NCI-H524 (cell line): ENCODE measurements at regions not wholly inside any gene's neighbourhood (a gene's known extent, or its start where the extent isn't known, plus 50 kb on each side); places are given as distances from the start of the nearest gene placed in this dataset.

ENCODE experiments used
- DNase-seq, 2 experiments: peaks; one replicate each; lab custom pipeline; 2025; lab: John Stamatoyannopoulos, UW

DNA sequence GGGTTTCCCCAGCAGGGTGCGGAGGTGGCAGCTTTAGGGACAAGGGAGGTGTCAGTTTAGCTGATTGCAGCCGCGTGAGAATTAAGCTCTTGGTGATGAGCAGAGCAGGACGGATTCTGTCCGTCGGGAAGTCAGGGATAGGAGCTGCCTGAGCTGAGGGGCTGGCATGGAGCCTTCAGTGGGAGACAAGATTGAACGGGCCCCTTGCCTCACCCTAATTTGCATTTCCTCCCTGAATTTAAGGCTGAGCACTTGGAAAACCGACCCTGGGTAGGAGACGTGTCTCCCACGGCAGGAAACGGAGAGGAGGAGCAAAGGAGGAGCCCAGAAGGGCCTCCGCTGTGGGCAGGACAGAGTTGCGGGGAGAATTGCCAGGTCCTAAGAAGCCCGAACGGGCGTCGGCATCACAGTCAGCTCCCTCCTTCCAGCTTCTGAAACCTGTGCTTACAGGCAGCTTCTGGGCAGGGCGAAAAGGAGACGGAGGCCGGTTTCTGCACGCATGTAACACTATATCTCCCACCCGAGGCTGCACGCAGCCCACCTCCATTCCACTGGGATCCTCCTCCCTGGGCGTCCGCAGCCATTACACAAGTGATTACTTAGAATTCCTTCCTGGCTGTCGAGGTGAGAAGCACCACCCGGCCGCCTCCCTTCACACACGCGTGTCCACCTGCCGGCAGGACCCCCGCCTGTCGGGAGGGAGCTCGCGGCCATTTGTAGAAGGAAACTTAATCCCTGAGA lies 345.8 kb downstream of the BRD1 start:
- peak in 1 of 2 experiments; percentile 19 for DNase-seq

DNA sequence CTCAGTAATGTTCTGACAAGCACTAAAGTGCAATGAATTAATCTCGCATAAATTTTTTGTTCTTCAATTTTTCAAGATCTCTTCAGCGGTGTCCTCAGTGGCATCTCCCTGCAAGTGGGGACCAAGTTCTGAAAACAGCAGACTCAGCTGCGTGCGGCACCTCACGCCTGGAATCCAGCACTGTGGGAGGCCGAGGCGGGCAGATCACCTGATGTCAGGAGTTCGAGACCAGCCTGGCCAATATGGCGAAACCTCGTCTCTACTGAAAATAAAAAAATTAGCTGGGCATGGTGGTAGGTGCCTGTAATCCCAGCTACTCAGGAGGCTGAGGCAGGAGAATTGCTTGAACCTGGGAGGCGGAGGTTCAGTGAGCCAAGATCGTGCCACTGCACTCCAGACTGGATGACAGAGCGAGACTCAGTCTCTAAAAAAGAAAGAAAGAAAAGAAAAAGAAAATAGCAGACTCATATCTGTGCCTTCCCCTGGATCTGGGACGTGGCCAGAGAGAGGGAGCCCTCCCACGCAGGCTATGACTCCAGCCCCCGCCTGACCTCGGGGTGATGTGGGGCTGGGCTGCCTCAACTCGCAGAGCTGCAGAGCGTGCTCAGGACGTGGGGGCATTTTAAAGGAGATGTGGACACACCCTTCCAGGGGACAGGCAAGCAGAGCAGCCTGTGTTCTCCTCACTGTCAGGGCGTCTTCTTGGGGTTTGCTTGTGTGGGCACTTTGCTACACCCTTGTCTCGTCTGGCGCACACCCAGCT lies 346.6 kb downstream of the BRD1 start:
- DNase-seq, result no peak

DNA sequence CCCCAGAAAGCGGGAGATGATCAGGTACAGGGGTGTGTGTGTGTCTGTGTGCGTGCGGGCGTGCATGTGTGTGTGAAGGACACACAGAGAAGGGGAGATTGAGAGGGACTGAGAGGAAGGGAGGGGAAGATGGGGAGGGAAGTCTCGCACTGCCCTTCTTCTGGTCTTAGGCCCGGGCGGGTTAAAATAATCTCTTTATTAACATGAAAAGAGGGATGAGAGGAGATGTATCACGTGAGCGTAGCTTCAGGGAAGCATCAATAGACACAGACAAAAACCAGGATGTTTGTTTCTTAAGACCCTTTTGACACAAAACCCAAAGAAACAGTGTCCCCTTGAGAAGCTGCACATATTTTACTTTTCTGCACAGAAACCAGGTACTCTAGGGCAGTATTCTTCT lies 347.3 kb downstream of the BRD1 start:
- no peak for DNase-seq

DNA sequence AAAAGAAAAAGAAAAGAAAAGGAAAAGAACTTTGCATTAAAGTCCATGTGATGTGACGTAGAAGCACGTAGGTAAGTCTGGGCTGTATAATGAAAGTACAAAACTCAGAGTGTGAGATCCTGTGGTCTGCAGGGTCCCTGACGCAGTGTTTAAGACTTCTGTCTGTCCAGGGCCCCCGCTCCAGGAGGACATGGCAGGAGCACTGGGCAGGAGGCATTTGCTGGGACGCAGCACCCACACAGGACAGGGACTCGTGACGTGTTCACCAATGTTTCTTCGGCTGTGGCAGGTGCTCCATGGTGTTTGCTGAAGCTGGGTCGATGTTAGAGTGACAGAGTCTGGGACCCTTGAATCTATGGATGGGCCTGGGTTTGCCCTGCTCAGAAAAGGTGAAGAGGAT lies 348.1 kb downstream of the BRD1 start:
- no peak for DNase-seq

DNA sequence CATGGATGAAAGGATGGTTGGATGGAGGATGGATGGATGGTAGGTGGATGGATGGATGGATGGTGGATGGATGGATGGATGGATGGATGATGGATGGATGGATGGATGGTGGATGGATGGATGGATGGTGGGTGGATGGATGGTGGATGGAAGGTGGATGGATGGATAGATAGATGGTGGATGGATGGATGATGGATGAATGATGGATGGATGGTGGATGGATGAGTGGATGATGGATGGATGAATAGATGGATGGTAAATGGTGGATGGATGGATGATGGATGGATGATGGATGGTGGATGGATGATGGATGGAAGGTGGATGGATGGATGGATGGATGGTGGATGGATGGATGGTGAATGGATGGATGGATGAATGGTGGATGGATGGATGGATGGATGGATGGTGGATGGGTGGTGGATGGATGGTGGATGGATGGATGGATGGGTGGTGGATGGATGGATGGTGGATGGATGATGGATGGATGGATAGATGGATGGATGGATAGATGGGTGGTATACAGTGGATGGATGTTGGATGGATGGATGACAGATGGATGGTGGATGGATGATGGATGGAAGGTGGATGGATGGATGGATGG lies 350.8 kb downstream of the BRD1 start:
- DNase-seq, result no peak

DNA sequence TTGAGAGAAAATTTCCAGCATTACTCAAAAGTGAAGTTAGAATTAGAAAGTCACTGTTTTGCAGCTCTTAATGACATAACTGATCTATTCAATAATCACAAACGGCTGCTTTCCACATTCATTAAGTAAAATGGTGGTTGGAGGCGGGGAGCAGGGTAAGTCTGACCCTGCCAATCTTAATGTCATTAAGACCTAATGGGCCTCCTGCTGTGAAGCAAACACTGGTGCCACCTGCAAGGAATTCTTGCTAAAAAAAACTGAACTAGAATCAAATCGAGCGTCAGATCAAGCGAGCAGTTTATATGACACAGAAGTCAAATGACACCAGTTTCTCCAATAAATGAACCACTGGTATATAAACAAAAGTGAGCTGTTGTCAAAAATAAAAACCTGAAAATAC lies 351.5 kb downstream of the BRD1 start:
- DNase-seq, result peak in 1 of 2 experiments; percentile 13

DNA sequence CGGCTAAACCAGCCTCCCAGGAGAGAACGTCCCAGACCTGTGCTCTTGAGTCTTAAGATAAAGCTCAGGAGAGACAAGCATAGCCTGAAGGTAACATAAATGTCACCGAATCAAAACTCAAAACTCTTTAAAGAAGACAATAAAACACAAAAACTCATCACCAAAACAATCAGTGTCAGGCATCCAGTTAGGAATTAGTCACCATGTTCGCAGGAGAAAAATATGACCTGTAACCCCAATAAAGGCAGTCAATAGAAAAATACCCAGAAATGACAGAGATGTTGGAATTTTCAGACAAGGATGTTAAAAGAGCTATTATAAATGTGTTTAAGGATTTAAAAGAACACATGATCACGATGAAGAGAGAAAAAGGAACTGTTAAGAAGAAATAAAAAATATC lies 352.4 kb downstream of the BRD1 start:
- DNase-seq, result no peak

DNA sequence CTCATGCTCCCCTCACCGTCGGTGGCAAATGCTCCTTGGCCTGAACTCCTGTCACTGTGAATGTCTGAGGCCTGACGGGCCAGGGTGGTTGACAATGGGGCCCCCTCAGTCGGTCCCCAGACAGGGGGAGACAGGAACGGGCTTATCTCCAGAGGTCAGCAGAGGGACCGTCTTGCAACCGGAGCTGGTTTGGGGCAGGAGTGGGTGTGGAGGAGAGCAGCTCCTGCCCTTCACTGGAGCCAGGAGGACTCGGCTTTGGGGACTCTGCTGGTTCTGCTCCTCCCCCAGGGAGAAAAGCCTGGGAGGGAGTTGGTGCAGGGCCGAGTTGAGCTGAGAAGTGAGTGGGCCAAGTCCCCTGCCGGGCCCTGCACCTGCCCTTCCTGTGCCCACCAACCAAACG lies 354.4 kb downstream of the BRD1 start:
- DNase-seq, result no peak

DNA sequence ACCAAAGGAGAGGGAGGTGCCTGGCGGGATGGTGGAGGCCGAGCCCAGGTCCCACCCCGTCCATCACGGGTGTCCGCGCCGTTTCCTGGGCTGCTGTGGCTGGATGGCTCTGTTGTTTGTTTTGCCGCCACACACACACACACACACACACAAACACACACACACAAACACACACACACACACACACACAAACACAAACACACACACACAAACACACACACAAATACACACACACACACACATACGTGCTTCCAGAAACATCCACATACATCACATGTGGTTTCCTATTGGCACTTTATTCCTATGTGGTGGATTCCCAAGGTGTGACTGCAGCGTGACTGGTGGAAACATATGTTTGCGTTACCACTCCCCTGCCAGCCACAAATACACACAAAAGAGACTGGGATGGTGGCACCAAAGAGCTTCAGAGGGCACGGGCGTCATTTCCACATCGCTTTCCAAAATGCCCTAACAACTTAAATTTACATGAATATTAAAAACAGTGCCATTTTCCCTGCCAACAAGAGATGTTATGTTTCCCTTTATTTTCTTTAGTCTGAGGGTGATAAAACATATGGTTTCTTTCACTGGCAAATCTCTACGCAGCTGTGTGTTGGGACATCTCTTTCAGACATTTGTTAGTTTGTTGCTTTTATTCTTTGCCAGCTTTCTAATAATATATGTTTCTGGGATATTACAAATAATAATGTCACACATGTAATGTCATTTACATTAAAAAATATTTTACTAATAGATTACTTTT lies 356.8 kb downstream of the BRD1 start:
- no peak for DNase-seq

DNA sequence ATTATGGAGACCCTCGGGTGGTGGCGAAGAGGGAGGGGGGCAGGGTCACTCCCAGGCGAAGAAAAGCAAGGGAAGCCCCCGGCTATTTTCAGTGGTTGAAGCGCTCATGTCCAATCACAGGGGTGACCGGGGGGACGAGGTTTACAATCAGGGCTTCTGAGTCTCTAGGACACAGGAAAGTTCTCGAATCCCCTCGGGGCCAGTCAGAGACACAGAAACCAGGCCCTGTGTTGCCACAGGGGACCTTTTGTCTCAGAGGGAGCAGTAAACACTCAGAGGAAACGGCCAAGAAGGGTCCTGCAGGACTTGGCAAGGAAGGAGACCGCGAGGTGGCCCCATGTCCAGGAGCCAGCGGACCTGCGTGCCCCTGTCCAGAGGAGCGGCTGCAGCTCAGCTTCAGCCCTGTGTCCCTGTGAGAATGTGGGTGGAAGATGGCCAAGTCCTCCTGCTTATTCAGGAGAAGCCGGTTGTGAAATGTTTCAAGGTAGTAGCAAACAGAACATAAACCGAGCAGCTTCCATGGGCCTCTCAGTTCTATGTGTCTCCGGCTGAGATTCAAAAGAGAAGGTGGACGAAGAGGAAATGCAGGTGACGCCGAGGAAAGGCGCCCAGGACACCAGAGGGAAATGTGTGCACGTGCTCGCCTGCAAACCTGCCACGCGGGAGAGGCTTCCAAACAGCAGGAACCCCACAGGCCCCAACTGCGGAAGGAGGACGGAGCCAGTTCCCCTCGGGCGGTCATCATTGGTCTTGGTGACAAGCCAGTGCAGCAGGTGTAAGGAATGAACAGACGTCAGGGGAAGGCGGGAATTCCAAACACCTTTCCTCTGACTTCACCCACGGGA lies 357.6 kb downstream of the BRD1 start:
- DNase-seq, result no peak

DNA sequence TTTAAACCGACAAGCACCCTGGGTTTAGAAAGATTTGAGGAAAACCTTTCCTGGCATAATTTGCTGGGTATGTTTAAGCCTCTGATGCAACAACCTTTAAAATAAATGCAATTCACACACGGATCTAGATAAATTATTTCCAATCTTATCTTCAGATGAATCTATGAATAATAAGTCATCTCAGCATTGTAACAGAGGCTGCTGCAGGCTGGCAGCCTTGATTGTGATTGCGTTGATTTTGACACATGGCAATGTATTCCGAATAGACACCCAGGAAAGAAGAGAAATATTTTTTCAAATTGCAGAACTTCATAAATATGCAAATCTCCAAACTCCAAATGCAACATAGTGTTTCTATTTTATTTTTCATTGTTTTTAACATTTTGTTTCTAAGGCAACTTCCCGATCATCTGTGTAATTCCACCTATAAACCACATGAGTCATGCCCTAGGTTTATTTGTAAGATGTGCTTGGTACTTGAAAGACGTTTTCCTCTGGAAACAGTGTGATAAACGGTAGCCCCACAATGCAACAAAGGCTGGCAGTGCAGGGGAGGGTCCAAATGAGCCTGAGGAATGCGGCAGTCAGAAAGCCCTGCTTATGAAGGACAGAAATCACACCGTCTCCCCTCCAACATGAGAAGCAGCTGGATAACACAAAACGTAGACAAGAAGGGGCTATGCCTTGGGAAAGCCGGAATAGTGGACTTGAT lies 359.0 kb downstream of the BRD1 start:
- no peak for DNase-seq

DNA sequence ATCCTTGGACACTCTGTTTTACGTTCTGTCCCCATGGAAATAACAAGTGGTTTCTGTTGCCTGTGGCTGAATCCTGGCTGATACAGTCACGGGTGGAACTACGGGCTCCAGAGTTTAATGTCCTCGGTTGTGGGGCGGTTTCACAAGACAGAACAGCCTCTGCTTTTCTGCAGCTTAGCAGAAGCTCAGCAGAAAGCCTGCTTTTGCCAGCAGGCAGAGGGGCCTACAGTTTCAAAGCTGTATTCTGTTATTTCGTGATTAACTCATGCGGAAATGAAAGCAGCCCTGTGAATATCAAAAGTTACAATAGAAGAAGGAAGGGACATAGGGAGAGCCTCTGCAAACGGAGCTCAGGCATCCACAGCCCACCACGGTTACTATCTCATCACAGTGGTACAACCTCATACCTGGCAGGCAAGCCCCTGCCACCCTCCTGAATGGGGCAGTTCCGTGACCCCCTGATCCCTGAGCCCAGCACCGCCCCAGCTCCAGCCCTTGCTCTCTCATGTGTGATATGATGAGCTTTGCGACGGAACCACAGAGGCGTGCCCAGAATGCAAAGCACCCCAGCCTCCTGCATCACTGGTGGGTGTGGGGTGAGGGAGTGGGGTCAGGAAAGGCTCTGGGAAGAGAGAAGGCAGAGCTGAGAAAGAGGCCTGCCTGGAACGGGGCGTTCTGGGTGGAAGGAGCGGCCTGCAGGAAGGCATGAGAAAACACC lies 360.6 kb downstream of the BRD1 start:
- no peak for DNase-seq

DNA sequence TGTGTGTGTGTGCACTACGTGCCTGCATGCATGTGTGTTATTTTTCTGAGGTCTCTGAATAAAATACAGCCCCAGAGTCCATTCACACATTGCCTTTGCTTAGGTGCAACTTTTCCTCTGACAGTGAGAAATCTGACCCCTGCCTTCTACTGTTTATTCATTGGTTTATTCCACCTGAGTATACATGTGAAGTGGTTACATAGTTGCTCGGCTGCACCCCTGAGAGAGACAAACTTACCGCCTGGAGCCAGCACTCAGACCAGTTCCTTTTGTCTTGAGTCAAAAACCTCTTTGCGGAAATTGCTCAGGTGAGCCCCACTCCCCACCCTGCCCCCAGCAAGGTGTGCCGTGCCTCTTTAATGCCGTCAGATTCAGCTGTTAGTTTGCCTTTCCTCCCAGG lies 363.6 kb downstream of the BRD1 start:
- no peak for DNase-seq

DNA sequence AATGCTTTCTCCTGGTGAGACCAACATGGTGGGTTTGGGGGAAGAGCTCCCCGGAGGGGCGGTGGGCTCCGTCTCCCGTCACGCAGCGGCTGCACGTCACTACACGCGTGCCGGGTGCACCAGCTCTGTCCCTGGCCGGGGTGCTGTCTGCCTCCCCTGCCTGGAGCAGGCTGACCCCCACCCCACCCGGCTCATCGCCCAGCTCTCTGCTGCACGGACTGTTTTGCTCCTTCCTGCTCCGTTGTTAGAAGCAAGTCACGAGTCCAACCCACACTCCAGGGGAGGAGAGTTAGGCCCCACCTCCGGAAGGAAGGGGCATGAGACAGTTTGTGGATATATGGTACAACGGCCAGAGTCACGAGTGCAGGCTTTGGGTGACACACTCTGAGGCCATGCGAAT lies 364.9 kb downstream of the BRD1 start:
- DNase-seq, result no peak

DNA sequence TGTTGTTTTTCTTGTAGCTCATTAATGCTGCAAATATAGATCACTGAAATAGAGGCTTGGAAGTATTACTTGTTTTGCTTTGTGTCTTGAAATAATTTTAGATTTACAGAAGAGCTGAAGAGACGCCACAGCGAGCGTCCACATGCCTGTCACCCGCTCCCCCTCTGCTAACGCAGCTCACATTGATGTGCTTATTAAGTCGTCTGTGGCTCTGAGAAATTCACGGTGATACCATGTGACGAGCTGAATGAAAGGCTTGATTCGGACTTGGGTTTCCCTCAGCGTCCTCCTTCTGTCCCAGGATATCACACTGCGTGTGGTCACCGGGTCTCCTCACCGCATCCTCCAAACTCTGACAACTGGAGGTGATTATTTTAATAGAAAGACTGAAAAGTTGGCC lies 365.4 kb downstream of the BRD1 start:
- DNase-seq, result no peak

DNA sequence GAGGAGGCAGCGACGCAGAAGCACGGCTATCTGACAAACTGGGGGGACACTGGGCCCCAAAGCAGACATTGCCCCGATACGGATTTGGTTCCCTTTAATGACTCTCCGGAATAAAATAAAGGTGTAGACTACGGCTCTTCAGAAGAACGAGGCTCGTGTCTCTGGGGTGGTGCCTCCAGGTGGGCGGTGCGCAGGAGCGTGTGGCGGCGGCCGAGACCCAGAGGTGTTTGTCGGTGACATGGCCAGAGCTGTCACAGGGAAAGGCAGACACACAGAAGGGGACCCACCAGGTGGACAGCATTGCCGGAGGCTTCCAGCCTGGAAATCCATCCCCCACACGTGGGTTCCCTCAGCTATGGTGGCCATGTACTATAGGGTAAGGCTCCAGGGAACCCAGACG lies 366.0 kb downstream of the BRD1 start:
- no peak for DNase-seq

DNA sequence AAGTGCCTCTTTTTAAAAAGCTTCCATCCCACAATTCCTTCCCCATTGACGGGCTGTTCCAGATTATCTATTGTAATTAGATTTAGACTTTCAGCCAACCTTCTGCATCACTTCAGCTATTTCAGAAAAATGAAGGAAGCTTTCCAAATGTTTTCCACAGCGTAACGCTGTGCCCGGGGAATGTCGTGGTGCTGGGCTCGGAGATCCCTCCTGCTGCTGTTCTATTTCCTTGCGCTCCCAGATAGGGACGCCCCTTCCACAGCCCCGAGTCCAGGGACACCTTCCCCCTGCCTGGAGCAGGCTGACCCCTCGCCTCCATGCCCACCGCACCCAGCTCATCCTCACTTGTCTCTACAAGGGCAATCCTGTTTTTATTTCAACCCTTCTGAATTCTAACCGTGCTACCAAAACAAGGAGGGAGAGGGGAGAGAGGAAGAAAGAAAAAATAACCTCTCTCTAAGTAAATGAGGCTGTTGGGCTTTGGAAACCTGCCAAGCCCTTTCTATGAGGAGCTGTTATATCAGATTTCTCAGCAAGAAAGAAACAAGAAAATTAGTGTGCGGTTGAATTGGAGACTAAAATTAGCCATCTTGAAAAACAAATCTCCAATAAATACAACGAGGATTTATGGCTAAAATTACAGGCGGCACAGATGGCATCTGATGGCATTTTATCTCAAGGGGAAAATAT lies 366.9 kb downstream of the BRD1 start:
- peak; percentile 26 to 78 for DNase-seq

DNA sequence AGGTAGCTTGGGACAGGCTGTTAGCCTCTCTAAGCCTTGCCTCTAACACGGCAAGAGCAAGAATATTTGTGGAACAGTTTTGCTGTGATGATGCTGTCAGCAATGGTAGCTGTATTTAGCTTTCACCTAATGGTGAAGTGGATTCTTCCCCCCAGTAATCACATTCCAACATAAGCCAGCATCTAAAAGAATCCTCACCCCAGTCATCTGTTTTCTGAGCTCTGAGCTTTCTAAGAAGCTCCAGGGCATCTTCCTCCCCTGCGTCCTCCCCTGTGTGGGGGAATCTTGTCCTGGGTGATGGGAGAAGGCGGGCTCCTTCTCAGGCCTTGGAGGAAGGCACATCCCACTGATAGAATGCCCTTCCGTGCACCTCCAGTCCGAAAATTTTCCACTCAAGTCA lies 367.6 kb downstream of the BRD1 start:
- no peak for DNase-seq

DNA sequence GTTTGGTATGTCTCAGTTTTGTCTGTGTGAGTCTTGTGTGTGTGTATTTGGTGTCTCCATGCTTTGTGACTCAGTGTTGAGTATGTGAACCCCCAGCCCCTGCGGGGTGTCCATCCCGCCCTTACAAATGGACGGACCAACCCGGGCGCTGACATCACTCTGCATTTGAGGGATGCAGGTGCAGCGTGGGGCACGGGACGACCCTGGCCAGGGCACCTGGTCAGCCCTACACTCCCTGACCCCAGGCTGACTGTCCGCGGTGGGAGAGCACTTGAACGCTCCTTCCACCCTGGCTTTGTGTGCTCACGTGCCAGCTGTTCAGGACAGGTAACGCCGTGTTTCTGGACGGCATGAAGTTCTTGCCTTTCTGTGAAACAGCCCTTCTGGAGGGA lies 369.0 kb downstream of the BRD1 start:
- no peak for DNase-seq
